Duodenal mucosa (tissue), 2 donors: ENCODE measurements at regions not wholly inside any gene's neighbourhood (a gene's known extent, or its start where the extent isn't known, plus 50 kb on each side); places are given as distances from the start of the nearest gene placed in this dataset.

ENCODE experiments used
- H3K27ac ChIP-seq: one replicate; pipeline ENCODE4 v1.7.0; 2013; ENCODE audit warnings: low read depth, low read length
- H3K27me3 ChIP-seq, 2 donors: one replicate each; pipeline ENCODE4 v1.7.0; 2013; ENCODE audit warnings: low read length in 2 of 2, control low read depth in 1 of 2; ENCODE audit not compliant: insufficient read depth in 2 of 2, control insufficient read depth in 1 of 2
- H3K36me3 ChIP-seq, 2 donors: one replicate each; pipeline ENCODE4 v1.7.0; 2013; ENCODE audit warnings: low read length in 2 of 2, control low read depth in 1 of 2; ENCODE audit not compliant: insufficient read depth in 2 of 2, control insufficient read depth in 1 of 2
- H3K4me1 ChIP-seq, 2 donors: one replicate each; pipeline ENCODE4 v1.7.0; 2013; ENCODE audit warnings: low read length in 2 of 2, control low read depth in 1 of 2; ENCODE audit not compliant: insufficient read depth in 2 of 2, control insufficient read depth in 1 of 2
- H3K4me3 ChIP-seq, 2 donors: one replicate each; pipeline ENCODE4 v1.7.0; 2013; ENCODE audit warnings: low read length in 2 of 2, low read depth in 1 of 2
- H3K9ac ChIP-seq, 2 donors: one replicate each; pipeline ENCODE4 v1.7.0; 2013; ENCODE audit warnings: low read length in 2 of 2, low read depth in 1 of 2
- H3K9me3 ChIP-seq, 2 donors: one replicate each; pipeline ENCODE4 v1.7.0; 2013; ENCODE audit warnings: low read length in 2 of 2, control low read depth in 1 of 2; ENCODE audit not compliant: control insufficient read depth in 1 of 2

- Histone ChIP-seq H3K9me3 (peaks cover 0 to 4% of the 10 kb centered on the region in 2 donors), H3K36me3 (no peaks in the 10 kb centered on the region), H3K9ac (no peak overlapping the region), H3K4me1 (no peaks in the 10 kb centered on the region), H3K27ac (no peak overlapping the region), H3K4me3 (no peak overlapping the region), H3K27me3 (no peaks in the 10 kb centered on the region)
Observed at GRCh38 chr10:29100505-29100904, 188.4 kb upstream of the LYZL1 start.

GRCh38 chr10:29102233-29102632 lies 186.6 kb upstream of the LYZL1 start:
- no peak overlapping the region for H3K4me3 ChIP-seq
- H3K4me1 ChIP-seq = no peaks in the 10 kb centered on the region
- no peaks in the 10 kb centered on the region for H3K36me3 ChIP-seq
- H3K9me3 ChIP-seq = peaks cover 0 to 4% of the 10 kb centered on the region in 2 donors
- no peaks in the 10 kb centered on the region for H3K27me3 ChIP-seq
- H3K9ac ChIP-seq = no peak overlapping the region
- H3K27ac ChIP-seq = no peak overlapping the region

- Histone ChIP-seq H3K4me3 (no peak overlapping the region), H3K27me3 (no peaks in the 10 kb centered on the region), H3K9ac (no peak overlapping the region), H3K9me3 (peaks cover 0 to 4% of the 10 kb centered on the region in 2 donors), H3K4me1 (no peaks in the 10 kb centered on the region), H3K27ac (no peak overlapping the region), H3K36me3 (no peaks in the 10 kb centered on the region)
Observed at GRCh38 chr10:29102636-29103035, 186.2 kb upstream of the LYZL1 start.

GRCh38 chr10:29104661-29105399 lies 184.0 kb upstream of the LYZL1 start:
- Histone ChIP-seq H3K27ac (no peak overlapping the region), H3K9me3 (no peaks in the 10 kb centered on the region), H3K27me3 (no peaks in the 10 kb centered on the region), H3K4me1 (no peaks in the 10 kb centered on the region), H3K9ac (no peak overlapping the region), H3K36me3 (no peaks in the 10 kb centered on the region), H3K4me3 (no peak overlapping the region)

GRCh38 chr10:29105516-29106215 lies 183.2 kb upstream of the LYZL1 start:
- H3K4me3 ChIP-seq = no peak overlapping the region
- no peaks in the 10 kb centered on the region for H3K9me3 ChIP-seq
- H3K9ac ChIP-seq = no peak overlapping the region
- no peak overlapping the region for H3K27ac ChIP-seq
- H3K4me1 ChIP-seq = no peaks in the 10 kb centered on the region
- H3K27me3 ChIP-seq = no peaks in the 10 kb centered on the region
- H3K36me3 ChIP-seq = no peaks in the 10 kb centered on the region

GRCh38 chr10:29106287-29106686 lies 182.6 kb upstream of the LYZL1 start:
- Histone ChIP-seq H3K36me3 (no peaks in the 10 kb centered on the region), H3K9me3 (no peaks in the 10 kb centered on the region), H3K4me1 (no peaks in the 10 kb centered on the region), H3K27ac (no peak overlapping the region), H3K4me3 (no peak overlapping the region), H3K27me3 (no peaks in the 10 kb centered on the region), H3K9ac (no peak overlapping the region)

DNA sequence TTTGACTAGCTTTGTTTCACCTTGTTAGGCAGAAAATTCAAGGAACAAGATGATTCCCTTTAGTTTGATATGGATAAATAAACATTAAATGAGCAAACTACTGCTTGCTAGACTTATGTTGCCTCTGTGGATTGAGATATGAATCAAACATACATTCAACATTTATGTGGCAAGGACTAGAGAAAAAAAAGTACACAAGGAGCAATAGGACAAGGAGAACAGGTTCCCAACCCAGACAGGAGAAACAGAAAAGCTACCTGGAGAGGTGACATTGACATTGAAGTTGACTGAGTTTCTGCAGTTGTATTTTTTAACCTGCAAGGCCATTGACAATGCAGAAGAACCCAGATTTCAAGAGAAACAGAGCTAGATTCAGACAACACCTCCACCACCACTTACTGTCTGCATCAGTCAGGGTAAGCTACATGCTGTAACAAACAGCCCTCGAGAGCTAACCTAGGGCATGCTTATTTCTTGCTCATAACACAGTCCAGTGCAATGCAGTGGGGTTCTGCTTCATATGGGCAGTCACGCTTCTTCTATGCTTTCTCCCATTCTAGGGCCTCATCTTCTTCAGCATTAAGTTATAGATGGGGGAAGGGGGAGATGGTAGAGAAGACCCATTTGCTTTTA lies 180.9 kb upstream of the LYZL1 start:
- Histone ChIP-seq H3K4me3 (no peak overlapping the region), H3K27ac (no peak overlapping the region), H3K4me1 (no peaks in the 10 kb centered on the region), H3K9me3 (no peaks in the 10 kb centered on the region), H3K36me3 (no peaks in the 10 kb centered on the region), H3K27me3 (no peaks in the 10 kb centered on the region), H3K9ac (no peak overlapping the region)

GRCh38 chr10:29109707-29110571 lies 178.9 kb upstream of the LYZL1 start:
- no peaks in the 10 kb centered on the region for H3K36me3 ChIP-seq
- no peak overlapping the region for H3K9ac ChIP-seq
- H3K4me1 ChIP-seq = no peaks in the 10 kb centered on the region
- H3K4me3 ChIP-seq = no peak overlapping the region
- no peaks in the 10 kb centered on the region for H3K9me3 ChIP-seq
- H3K27me3 ChIP-seq = no peaks in the 10 kb centered on the region
- H3K27ac ChIP-seq = no peak overlapping the region

GRCh38 chr10:29112827-29113615 lies 175.8 kb upstream of the LYZL1 start:
- Histone ChIP-seq H3K9me3 (peaks cover 2 to 3% of the 10 kb centered on the region in 2 donors), H3K9ac (no peak overlapping the region), H3K4me1 (no peaks in the 10 kb centered on the region), H3K27ac (no peak overlapping the region), H3K27me3 (no peaks in the 10 kb centered on the region), H3K36me3 (no peaks in the 10 kb centered on the region), H3K4me3 (no peak overlapping the region)
